ENCODE measurements at regions not wholly inside any gene's neighbourhood (a gene's known extent, or its start where the extent isn't known, plus 50 kb on each side); places are given as distances from the start of the nearest gene placed in this dataset.

DNA sequence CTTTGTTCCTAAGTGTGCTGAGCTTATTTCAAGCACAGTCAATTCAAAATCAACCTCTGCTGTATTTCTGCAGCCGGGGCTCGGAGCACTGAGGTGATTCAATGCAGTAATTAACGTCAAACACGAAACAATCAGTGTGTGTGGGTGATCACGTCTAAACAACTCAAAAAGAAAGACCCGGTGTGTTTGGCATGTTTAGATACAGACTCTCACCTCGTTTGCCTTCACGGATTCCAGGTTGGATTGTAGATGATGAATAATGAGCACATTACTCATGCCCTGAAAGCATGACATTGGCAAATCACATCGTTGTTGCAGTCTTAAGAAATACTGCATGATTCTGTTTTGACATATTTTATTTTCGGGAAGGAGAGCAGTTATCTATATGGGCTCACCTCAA is 231.0 kb downstream of the QKI start:
- TF ChIP-seq FOXP2 (optimal IDR thresholded peaks at IDR 0.05; ENCODE audit: borderline replicate concordance, extremely low read depth, extremely low read length, insufficient read depth) (no peak), POLR2AphosphoS5 (IDR thresholded peaks at IDR 0.05; ENCODE audit: low read depth, low read length) (no peak), REST (IDR thresholded peaks at IDR 0.05; ENCODE audit: insufficient read depth in 1 of 2, low read depth in 2 of 2, low read length in 2 of 2) (no peak), SIN3A (IDR thresholded peaks at IDR 0.05; ENCODE audit: borderline replicate concordance, insufficient read depth, low read length) (no peak), TAF1 (IDR thresholded peaks at IDR 0.05; ENCODE audit: borderline replicate concordance, insufficient read depth, low read length) (no peak)

- TF ChIP-seq FOXP2 (optimal IDR thresholded peaks at IDR 0.05; ENCODE audit: borderline replicate concordance, extremely low read depth, extremely low read length, insufficient read depth), result no peak
- no peak for TF ChIP-seq REST (IDR thresholded peaks at IDR 0.05; ENCODE audit: insufficient read depth in 1 of 2, low read depth in 2 of 2, low read length in 2 of 2)
- TF ChIP-seq POLR2AphosphoS5 (IDR thresholded peaks at IDR 0.05; ENCODE audit: low read depth, low read length), result no peak
These were observed 229.3 kb downstream of the QKI start for GRCh38 chr6:163643866-163644265.

DNA sequence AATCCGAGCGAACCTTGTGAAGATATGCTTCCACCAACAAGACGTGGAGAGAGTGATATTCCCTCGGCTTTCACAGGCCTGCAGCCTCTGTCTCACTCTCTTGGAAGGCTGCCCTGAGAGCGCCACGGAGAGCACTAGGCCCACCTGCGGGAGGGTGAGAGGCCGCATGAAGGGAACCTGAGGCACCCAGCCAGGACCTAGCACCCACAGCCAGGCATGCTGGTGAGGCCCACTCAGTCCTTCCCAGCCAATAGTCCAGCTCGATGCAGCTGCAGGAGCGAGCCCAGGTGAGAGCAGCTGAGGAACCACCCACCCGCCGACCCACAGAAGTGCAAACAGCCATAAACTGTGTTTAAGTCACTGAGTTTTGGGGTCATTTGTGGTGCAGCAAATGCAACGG is 227.2 kb downstream of the QKI start:
- TF ChIP-seq FOXP2 (optimal IDR thresholded peaks at IDR 0.05; ENCODE audit: borderline replicate concordance, extremely low read depth, extremely low read length, insufficient read depth), result no peak
- no peak for TF ChIP-seq POLR2AphosphoS5 (IDR thresholded peaks at IDR 0.05; ENCODE audit: low read depth, low read length)
- no peak for TF ChIP-seq TAF1 (IDR thresholded peaks at IDR 0.05; ENCODE audit: borderline replicate concordance, insufficient read depth, low read length)
- no peak for TF ChIP-seq REST (IDR thresholded peaks at IDR 0.05; ENCODE audit: insufficient read depth in 1 of 2, low read depth in 2 of 2, low read length in 2 of 2)
- TF ChIP-seq SIN3A (IDR thresholded peaks at IDR 0.05; ENCODE audit: borderline replicate concordance, insufficient read depth, low read length), result no peak

GRCh38 chr6:163640641-163641040 is 226.1 kb downstream of the QKI start:
- TF ChIP-seq SIN3A (IDR thresholded peaks at IDR 0.05; ENCODE audit: borderline replicate concordance, insufficient read depth, low read length), result no peak
- no peak for TF ChIP-seq REST (IDR thresholded peaks at IDR 0.05; ENCODE audit: insufficient read depth in 1 of 2, low read depth in 2 of 2, low read length in 2 of 2)
- TF ChIP-seq POLR2AphosphoS5 (IDR thresholded peaks at IDR 0.05; ENCODE audit: low read depth, low read length), result no peak
- TF ChIP-seq FOXP2 (optimal IDR thresholded peaks at IDR 0.05; ENCODE audit: borderline replicate concordance, extremely low read depth, extremely low read length, insufficient read depth), result no peak
- TF ChIP-seq TAF1 (IDR thresholded peaks at IDR 0.05; ENCODE audit: borderline replicate concordance, insufficient read depth, low read length), result no peak

- no peak for TF ChIP-seq SIN3A (IDR thresholded peaks at IDR 0.05; ENCODE audit: borderline replicate concordance, insufficient read depth, low read length)
- TF ChIP-seq FOXP2 (optimal IDR thresholded peaks at IDR 0.05; ENCODE audit: borderline replicate concordance, extremely low read depth, extremely low read length, insufficient read depth), result no peak
- TF ChIP-seq REST (IDR thresholded peaks at IDR 0.05; ENCODE audit: insufficient read depth in 1 of 2, low read depth in 2 of 2, low read length in 2 of 2), result no peak
- no peak for TF ChIP-seq POLR2AphosphoS5 (IDR thresholded peaks at IDR 0.05; ENCODE audit: low read depth, low read length)
These were observed 223.0 kb downstream of the QKI start for GRCh38 chr6:163637524-163637923.
